ENCODE measurements at regions not wholly inside any gene's neighbourhood (a gene's known extent, or its start where the extent isn't known, plus 50 kb on each side); places are given as distances from the start of the nearest gene placed in this dataset.

DNA sequence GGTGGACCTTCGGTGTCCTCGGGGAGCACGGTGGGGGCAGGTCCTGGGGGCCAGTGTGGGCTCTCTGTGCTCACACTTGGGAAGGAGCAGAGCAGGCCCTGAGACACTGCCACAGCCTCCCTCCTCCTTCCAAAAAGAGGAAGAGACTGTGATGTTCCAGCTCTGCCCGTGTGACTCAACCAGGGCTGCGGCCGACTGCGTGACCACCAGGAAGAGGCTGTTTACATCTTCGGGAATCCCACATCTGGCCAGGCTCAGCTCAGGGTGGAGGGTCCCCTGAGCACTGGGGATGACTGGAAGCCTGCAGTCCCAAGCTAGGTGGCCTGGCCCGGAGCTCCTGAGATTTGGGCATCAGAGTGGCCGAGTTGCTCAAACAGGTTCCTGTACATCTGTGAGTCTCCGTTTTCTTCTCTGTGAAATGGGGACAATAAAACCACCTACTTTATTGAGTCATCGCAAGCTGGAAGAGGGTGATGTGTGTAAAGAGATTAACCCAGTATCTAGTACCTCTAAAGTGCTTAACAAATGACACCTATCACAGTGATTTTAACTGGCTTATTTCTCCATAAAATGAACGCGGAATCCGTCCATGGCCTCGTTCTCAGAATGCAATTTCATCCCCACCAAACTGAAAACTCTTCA, 242.1 kb downstream of the DLL1 start:
- TF ChIP-seq POLR2A (IDR thresholded peaks at IDR 0.05): no peak
- TF ChIP-seq, protein P1, sequence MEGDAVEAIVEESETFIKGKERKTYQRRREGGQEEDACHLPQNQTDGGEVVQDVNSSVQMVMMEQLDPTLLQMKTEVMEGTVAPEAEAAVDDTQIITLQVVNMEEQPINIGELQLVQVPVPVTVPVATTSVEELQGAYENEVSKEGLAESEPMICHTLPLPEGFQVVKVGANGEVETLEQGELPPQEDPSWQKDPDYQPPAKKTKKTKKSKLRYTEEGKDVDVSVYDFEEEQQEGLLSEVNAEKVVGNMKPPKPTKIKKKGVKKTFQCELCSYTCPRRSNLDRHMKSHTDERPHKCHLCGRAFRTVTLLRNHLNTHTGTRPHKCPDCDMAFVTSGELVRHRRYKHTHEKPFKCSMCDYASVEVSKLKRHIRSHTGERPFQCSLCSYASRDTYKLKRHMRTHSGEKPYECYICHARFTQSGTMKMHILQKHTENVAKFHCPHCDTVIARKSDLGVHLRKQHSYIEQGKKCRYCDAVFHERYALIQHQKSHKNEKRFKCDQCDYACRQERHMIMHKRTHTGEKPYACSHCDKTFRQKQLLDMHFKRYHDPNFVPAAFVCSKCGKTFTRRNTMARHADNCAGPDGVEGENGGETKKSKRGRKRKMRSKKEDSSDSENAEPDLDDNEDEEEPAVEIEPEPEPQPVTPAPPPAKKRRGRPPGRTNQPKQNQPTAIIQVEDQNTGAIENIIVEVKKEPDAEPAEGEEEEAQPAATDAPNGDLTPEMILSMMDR (IDR thresholded peaks at IDR 0.05): no peak

Measured in testis (tissue), 2 donors.